Stimulated activated CD8-positive, alpha-beta memory T cell treated with anti-CD3 and anti-CD28 coated beads, Interleukin-4, amount 100 ng/mL, for 24 hours (primary cell): ENCODE measurements at regions not wholly inside any gene's neighbourhood (a gene's known extent, or its start where the extent isn't known, plus 50 kb on each side); places are given as distances from the start of the nearest gene placed in this dataset.
"Not testable (repeated sequence)": the region's sequence is repeated elsewhere in the genome, so short reads cannot be mapped to it uniquely, and the experiment has no call there.

Experiments used
- DNase-seq: peaks from one replicate; pipeline ENCODE4 v3.0.0-alpha.2; 2020; ENCODE audit warnings: low read depth

- not testable (repeated sequence) for DNase-seq
These were observed 137.3 kb upstream of the ZNF469 start for GRCh38 chr16:88245241-88246081.

GRCh38 chr16:88246955-88247582, 135.7 kb upstream of the ZNF469 start:
- not testable (repeated sequence) for DNase-seq

GRCh38 chr16:88247583-88247966, 135.2 kb upstream of the ZNF469 start:
- not testable (repeated sequence) for DNase-seq

GRCh38 chr16:88248761-88249160, 134.0 kb upstream of the ZNF469 start:
- DNase-seq = not testable (repeated sequence)

GRCh38 chr16:88250381-88250780, 132.4 kb upstream of the ZNF469 start:
- not testable (repeated sequence) for DNase-seq

DNA sequence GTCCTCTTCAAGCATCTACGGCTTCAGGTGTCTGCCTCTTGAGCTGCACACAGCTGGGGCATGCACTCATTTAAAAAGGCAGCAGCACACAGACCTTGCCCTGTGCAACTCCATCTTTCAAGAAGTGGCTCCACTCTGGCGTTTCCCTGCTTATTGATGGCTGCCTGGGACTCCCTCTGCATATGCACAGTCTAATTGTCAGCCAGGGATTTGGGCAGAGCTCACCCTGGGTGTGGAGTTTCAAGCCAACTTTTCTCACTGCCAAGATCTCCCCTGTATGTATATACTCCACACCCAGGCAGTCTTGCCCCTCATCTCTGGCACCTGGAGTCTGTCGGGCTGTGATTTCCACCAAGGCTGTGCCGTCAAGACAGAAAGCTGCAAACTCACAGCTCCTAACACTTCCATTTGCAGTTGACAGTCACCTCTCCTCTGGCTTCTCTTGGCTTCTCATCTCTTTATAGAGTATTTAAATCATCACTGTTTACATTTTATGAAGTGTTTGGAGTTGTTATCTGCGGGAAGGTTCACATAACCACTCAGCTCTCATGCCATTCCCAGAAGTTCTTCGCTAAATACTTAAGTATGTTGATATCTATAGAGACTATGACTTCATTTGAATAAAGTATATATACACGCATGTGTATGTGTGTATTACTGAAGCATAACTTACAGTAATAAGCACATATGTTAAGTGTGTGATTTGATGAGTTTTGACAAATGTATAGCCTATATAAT, 130.5 kb upstream of the ZNF469 start:
- not testable (repeated sequence) for DNase-seq

DNA sequence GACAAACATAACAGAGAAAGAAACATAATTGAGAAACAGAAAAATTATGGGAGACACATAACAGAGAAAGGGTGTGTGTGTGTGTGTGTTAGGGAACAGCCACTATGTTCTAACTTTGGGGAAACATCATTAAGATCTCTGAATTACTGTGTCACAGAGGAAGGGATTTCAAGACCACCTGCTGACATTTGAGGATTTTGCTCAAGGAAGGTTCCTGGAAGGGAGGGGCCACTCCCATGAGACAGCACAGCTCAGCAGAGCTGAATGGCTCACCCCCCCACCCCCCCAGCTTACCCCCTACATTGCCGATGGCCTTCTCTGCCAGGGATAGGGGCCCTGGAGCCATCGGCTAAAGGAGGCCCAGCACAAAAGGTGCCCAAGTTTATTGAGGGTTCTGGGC, 124.6 kb upstream of the ZNF469 start:
- not testable (repeated sequence) for DNase-seq

GRCh38 chr16:88258764-88259525, 123.8 kb upstream of the ZNF469 start:
- not testable (repeated sequence) for DNase-seq

DNA sequence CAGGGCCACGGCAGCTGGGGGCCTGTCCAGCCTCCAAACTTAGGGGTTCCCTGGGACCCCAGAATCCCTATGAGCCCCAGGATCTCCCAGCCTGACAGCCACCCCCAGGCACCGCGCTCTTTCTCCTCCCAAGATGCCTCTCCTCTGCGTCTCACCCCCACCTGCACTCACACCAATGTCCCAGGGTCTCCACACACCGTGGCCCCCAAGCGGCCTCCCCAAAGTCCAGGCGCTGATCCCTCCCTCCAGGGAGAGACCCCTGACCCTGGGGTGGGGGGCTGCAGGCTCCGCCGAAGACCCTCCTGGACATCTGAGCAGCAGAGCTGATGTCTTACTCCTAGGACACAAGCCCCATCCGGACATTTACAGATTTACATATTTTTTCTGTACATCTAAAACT, 123.2 kb upstream of the ZNF469 start:
- DNase-seq = not testable (repeated sequence)

GRCh38 chr16:88260146-88260545, 122.6 kb upstream of the ZNF469 start:
- not testable (repeated sequence) for DNase-seq

DNA sequence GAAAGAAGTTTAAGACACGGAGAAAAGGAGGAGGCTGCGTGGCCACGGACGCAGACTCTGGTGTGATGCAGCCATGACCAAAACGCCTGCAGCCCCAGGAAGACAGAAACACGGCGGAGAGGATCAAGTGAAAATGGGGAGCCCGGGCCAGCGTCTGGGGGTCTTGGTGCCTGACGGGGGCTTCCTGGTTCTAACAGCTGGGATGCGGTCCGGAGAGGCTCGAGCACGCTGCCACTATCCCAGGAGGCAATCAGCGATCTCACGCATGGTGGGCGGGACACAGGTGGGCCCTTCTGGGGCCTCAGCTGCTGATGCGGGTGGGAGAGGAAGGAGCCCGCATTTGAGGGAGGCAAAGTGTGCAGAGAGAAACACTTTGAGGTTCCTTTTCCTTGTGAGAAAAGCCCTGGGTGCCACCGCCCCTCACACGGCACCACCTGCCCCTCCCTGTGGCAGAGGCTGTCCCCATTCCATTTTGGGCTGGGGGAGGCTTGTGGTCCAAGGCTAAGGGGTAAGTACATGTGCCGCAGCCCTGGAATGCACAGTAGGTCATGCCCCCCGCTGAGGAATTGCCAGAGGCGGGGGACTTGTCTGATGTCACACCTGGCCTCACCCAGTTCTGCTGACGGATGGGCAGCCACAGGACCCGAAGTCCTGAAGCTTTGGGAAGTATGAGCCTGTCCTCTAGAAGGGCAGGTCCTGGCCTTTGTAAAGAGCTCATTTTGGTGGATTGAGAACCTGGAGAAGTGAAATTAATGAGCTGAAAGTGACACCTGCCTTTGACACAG, 121.7 kb upstream of the ZNF469 start:
- not testable (repeated sequence) for DNase-seq

DNA sequence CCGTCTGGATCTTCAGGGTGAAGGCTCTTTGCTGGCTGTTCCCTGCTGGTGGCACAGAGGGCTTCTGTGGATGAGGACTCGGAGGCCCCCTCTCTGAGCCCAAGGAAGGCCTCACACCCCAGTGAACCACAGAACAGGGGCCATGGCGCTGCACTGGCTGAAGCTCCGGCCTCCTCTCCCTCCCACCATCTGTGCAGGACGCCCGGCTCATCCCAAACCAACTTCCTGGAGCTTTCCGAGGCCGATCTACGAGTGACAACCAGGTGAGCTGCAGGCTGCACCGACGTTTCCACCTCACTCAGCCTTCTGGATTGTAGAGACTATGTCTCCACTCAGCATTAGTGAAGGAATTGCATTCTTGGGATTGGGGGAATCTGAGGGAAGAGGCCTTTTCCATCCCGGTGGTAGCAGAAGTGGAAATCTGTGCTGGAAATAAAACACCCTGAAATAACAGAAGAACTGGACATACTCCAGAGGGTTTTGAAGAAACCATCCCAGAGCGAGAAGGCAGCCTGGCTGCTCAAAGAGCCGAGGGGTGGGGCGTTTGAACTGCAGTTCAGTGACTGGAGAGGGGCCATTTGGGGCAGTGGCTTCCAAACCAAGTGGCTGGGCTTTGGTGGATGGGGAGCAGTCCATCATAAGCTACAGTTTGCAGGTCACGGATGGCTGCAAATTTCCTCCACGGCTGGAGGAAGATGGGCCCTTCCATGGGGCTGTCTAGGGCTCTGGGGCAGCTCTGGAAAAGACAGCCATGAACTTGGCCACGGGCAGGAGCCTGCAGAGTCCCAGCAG, 120.7 kb upstream of the ZNF469 start:
- not testable (repeated sequence) for DNase-seq

- DNase-seq = not testable (repeated sequence)
These were observed 119.7 kb upstream of the ZNF469 start for GRCh38 chr16:88262858-88263563.

DNA sequence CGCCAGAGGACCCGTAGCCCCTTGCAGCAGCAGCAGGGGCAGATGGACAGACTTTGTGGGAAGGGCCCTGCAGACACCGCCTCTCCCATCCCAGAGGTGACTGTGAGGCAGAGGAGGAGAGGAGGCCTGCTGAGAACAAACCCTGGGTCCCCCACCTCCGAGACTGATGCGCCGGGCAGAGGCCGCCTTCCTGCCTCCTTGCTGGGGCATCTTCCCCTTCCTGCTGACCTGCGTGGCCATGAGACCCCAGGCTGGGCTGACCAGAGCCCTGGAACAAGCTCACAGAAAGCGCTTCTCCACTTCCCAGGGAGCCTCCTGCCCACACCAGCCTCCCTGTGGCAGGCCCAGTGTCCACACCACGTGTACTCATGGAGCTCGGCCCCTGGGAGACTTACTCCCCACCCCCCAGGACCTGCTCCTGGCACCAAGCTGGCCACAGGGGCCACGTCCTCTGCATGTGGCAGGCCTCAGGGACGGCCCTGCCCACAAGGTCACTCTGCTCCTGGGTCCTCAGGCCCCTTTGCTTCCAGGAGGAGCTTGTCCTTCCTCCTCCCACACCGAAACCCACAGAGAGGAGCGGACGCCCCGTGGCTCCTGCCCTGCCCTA, 119.0 kb upstream of the ZNF469 start:
- DNase-seq = not testable (repeated sequence)

DNA sequence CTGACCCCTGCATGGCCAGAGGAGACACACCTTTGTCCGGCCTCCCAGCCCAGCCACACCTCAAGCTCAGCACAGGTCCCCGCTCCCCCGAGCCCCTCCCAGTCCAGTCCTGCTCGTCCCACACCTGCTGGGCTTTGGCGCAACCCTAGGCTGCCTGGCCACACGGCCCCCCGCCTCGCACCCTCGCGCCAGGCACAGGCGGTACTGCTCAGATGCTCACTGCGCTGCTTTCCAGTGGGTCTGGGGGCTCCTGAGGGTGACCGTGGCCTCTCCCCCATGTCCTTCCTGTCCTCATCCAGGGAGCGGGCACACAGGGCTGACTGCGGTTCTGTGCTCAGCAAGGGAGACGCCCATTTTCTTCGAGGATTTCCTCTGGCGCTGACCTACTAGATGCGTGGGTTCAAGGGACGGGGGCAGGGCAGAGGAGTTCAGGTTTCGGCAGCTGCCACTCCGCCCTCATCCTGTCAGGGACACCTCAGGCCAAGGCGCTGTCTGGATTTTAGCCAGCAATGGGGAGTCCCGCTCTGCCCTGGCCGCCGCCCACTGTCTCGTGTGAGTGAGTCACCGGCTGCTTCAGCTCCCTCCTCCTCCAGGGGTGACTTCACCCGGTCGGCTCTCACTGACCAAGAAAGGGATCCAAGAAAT, 118.0 kb upstream of the ZNF469 start:
- DNase-seq = peak; percentile 64

- DNase-seq = peak; percentile 28
These were observed 117.3 kb upstream of the ZNF469 start for GRCh38 chr16:88265286-88265938.

DNA sequence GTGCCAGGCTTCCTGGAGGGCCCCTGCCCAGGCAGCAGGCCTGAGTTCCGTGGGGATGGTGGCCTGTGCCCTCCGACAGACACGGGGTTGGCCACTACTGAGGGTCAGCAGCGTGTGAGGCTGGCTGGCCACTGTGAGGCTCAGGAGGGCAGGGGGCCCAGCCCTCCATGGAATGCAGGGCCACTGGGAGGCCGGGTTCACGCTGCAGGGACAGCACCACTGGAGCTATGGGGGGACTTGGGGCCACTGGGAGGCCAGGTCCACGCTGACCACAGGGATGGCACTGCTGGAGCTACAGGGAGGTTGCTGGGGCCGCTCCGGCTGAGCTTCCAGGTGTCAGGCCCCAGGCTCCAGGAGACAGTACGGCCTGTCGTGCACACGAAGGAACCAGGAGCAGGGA, 116.7 kb upstream of the ZNF469 start:
- not testable (repeated sequence) for DNase-seq

DNA sequence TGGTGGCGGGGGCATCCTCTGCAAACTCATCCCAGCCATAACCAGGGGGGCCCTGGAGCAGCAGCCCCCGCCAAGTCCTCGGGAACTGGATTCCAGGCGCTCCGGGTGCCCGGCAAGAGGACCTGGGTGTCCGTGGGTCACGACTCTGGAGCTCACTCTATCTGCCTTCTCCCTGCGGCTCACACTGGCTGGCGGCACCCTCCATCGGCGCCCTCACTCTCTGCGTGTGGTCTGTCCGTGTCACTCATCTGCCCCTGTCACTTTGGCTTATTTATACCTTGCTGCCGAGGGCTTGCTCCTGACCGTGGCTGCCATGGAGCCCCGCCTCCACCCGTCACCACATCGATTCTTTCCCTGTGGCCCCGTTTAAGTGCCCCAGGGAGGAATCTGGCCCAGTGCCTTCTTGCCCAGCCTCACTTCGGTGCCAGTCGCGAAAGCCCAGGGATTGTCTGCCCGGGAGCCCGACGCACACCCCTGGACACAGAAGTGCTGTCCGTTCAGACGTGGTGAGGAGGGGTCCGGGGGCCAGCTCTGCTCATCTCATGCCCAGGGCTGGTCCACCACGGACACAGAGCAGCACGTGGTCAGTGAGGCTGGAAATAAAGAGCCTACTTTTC, 115.7 kb upstream of the ZNF469 start:
- not testable (repeated sequence) for DNase-seq
